HepG2 (cell line): ENCODE measurements at regions not wholly inside any gene's neighbourhood (a gene's known extent, or its start where the extent isn't known, plus 50 kb on each side); places are given as distances from the start of the nearest gene placed in this dataset.

Source experiments
- ATAC-seq: fragments of 200-7000 bp; cut with Tn5 transposase; 3 replicates; pipeline ENCODE4 v1.9.1; 2020; ENCODE audit warnings: mild to moderate bottlenecking, moderate library complexity
- BruUV-seq: library from RNA; stranded (reverse); fragments of 400-500 nt; replicated peaks from 2 replicates; lab custom pipeline; 2021; lab: Mats Ljungman, UMichigan
- CTCF ChIA-PET: fragments of 300-600 bp; formaldehyde crosslinking; extraction: SDS; loops from one replicate; lab custom pipeline; 2021; ENCODE audit warnings: low total read pairs, inconsistent platforms, low intra/inter-chr PET ratio; lab: Yijun Ruan, JAX
- POLR2A ChIA-PET: fragments of 350-600 bp; sonication (Branson Sonifier 250); formaldehyde crosslinking; loops from one replicate; lab custom pipeline; 2020; ENCODE audit warnings: antibody characterized with exemption, inconsistent platforms; lab: Yijun Ruan, JAX
- DNase-seq: peaks from one replicate; pipeline ENCODE4 v3.0.0-alpha.2; 2015; ENCODE audit warnings: low spot score
- FAIRE-seq: peaks from 3 replicates; lab custom pipeline; 2011; peaks lifted over from hg19 to GRCh38; lab: Jason Lieb, UNC
- H2AFZ ChIP-seq: one replicate; pipeline ENCODE4 v1.6.1; 2011; ENCODE audit warnings: low read length, inconsistent platforms
- H3K27ac ChIP-seq: fragments of 300-600 bp; 3 replicates; pipeline ENCODE4 v1.8.0; 2011; ENCODE audit warnings: mixed run types, mild to moderate bottlenecking, mixed read lengths, low read length, inconsistent platforms; ENCODE audit not compliant: insufficient read depth; ENCODE audit errors: extremely low read length
- H3K27me3 ChIP-seq, 2 experiments: fragments of 200-600 bp in 1 of 2; 2 replicates in 1 of 2; 3 replicates in 1 of 2; pipeline versions ENCODE4 v1.6.0 to v1.8.0; 2011; ENCODE audit warnings: low read length in 2 of 2, mild to moderate bottlenecking in 2 of 2, moderate library complexity in 2 of 2, inconsistent platforms in 1 of 2; ENCODE audit not compliant: insufficient read depth in 2 of 2, control insufficient read depth in 1 of 2
- H3K36me3 ChIP-seq, 2 experiments: fragments of 200-600 bp in 1 of 2; replicated peaks in 1 of 2; 2 replicates in 1 of 2; 3 replicates in 1 of 2; pipeline versions ENCODE4 v1.5.1 to v1.8.0; 2011; ENCODE audit warnings: low read length in 2 of 2, inconsistent platforms in 1 of 2; ENCODE audit not compliant: insufficient read depth in 2 of 2, control insufficient read depth in 1 of 2
- H3K4me1 ChIP-seq: 2 replicates; pipeline ENCODE4 v1.5.1; 2012; ENCODE audit warnings: low read length, inconsistent platforms; ENCODE audit not compliant: insufficient read depth
- H3K4me2 ChIP-seq: 2 replicates; pipeline ENCODE4 v1.6.0; 2011; ENCODE audit warnings: low read depth, low read length, inconsistent platforms
- H3K4me3 ChIP-seq, 3 experiments: fragments of 200-600 bp in 1 of 3; sonication (generic), shearing (Covaris generic) in 1 of 3; replicated peaks in 1 of 3; 2 replicates each; pipeline ENCODE4 v1.5.1; 2011 to 2016; ENCODE audit warnings: low read length in 3 of 3, inconsistent platforms in 2 of 3, low read depth in 2 of 3, mild to moderate bottlenecking in 2 of 3, control low read depth in 1 of 3, mixed read lengths in 1 of 3; ENCODE audit not compliant: insufficient read depth in 1 of 3
- H3K79me2 ChIP-seq: one replicate; pipeline ENCODE4 v1.6.1; 2011; ENCODE audit warnings: low read length, inconsistent platforms; ENCODE audit not compliant: insufficient read depth
- H3K9ac ChIP-seq: 2 replicates; pipeline ENCODE4 v1.6.0; 2011; ENCODE audit warnings: mild to moderate bottlenecking, low read depth, low read length, inconsistent platforms; ENCODE audit not compliant: insufficient read depth
- H3K9me3 ChIP-seq: 2 replicates; pipeline ENCODE4 v1.5.1; 2012; ENCODE audit warnings: mild to moderate bottlenecking, low read length
- H4K20me1 ChIP-seq: 2 replicates; pipeline ENCODE4 v1.6.0; 2011; ENCODE audit warnings: inconsistent platforms, mild to moderate bottlenecking, low read length, moderate library complexity; ENCODE audit not compliant: insufficient read depth
- KLF6 ChIP-seq: IDR thresholded peaks from 2 replicates; pipeline ENCODE4 v1.8.0; 2016; ENCODE audit warnings: missing biosample characterization, missing genetic modification reagents
- KMT2B ChIP-seq: IDR thresholded peaks from 2 replicates; pipeline ENCODE4 v1.6.1; 2016; ENCODE audit warnings: missing genetic modification reagents, missing compliant biosample characterization
- MATR3 ChIP-seq: sonication (generic); formaldehyde crosslinking; IDR thresholded peaks from 2 replicates; pipeline ENCODE4 v1.4.0; 2020; ENCODE audit warnings: missing genetic modification reagents
- MYNN ChIP-seq: sonication (generic); formaldehyde crosslinking; IDR thresholded peaks from 2 replicates; pipeline ENCODE4 v1.4.0; 2020; ENCODE audit warnings: mild to moderate bottlenecking, low read depth, missing genetic modification reagents
- PAWR ChIP-seq: sonication (generic); formaldehyde crosslinking; IDR thresholded peaks from 2 replicates; pipeline ENCODE4 v1.4.0; 2020; ENCODE audit warnings: missing genetic modification reagents, mild to moderate bottlenecking, borderline replicate concordance
- RNF2 ChIP-seq: fragments of 450-650 bp; conservative IDR thresholded peaks from 2 replicates; pipeline ENCODE4 v1.6.1; 2016; ENCODE audit warnings: low read depth
- SETDB1 ChIP-seq: sonication (generic); formaldehyde crosslinking; IDR thresholded peaks from 2 replicates; pipeline ENCODE4 v1.5.1; 2020; ENCODE audit warnings: missing genetic modification reagents, mild to moderate bottlenecking, borderline replicate concordance
- XBP1 ChIP-seq: sonication (generic); formaldehyde crosslinking; IDR thresholded peaks from 2 replicates; pipeline ENCODE4 v1.5.0; 2020; ENCODE audit warnings: missing genetic modification reagents
- ZNF101 ChIP-seq: sonication (generic); formaldehyde crosslinking; IDR thresholded peaks from 2 replicates; pipeline ENCODE4 v1.4.0; 2020; ENCODE audit warnings: mild to moderate bottlenecking, low read depth, missing genetic modification reagents, borderline replicate concordance
- ZNF136 ChIP-seq: sonication (generic); formaldehyde crosslinking; IDR thresholded peaks from 2 replicates; pipeline ENCODE4 v1.8.1; 2022; ENCODE audit warnings: low read depth, mild to moderate bottlenecking, moderate library complexity, missing genetic modification reagents
- ZNF138 ChIP-seq: sonication (generic); formaldehyde crosslinking; IDR thresholded peaks from 2 replicates; pipeline ENCODE4 v1.5.0; 2020; ENCODE audit warnings: mild to moderate bottlenecking, low read depth, missing genetic modification reagents
- ZNF446 ChIP-seq: sonication (generic); formaldehyde crosslinking; IDR thresholded peaks from 2 replicates; pipeline ENCODE4 v1.5.0; 2020; ENCODE audit warnings: mild to moderate bottlenecking, missing genetic modification reagents
- ZNF775 ChIP-seq: sonication (generic); formaldehyde crosslinking; IDR thresholded peaks from 2 replicates; pipeline ENCODE4 v1.4.0; 2020; ENCODE audit warnings: missing genetic modification reagents, mild to moderate bottlenecking, moderate library complexity, borderline replicate concordance
- ZSCAN30 ChIP-seq: sonication (generic); formaldehyde crosslinking; IDR thresholded peaks from 2 replicates; pipeline ENCODE4 v1.5.0; 2020; ENCODE audit warnings: mild to moderate bottlenecking, missing genetic modification reagents
- WGBS: methylation state at CpG from one replicate; pipeline ENCODE4 v1.1.6; 2017; ENCODE audit warnings: low lambda C conversion rate; 5-methylcytosine and 5-hydroxymethylcytosine counted together
- in situ Hi-C: cut with HindIII; loops from 2 replicates; pipeline ENCODE4 v1.10.0; 2017; ENCODE audit warnings: low pct_unique_long_range_greater_than_20kb; ENCODE audit not compliant: extremely low pct_ligation_motif_present
- intact Hi-C: fragments of 100-400 bp; cut with micrococcal nuclease; formaldehyde crosslinking; loops from one replicate; pipeline ENCODE4 v1.10.0; 2022; ENCODE audit not compliant: unreplicated experiment
- TF ChIP-seq, protein P1 (sequence below): sonication (generic); formaldehyde crosslinking; IDR thresholded peaks from 2 replicates; pipeline ENCODE4 v1.4.0; 2020; ENCODE audit warnings: mild to moderate bottlenecking, missing genetic modification reagents, borderline replicate concordance
- TF ChIP-seq, protein P2 (sequence below): sonication (generic); formaldehyde crosslinking; IDR thresholded peaks from 2 replicates; pipeline ENCODE4 v1.4.0; 2020; ENCODE audit warnings: mild to moderate bottlenecking, low read depth, missing genetic modification reagents
- TF ChIP-seq, protein P3 (sequence below): sonication (generic); formaldehyde crosslinking; IDR thresholded peaks from 2 replicates; pipeline ENCODE4 v1.5.0; 2020; ENCODE audit warnings: missing genetic modification reagents
- TF ChIP-seq, protein P4 (sequence below): IDR thresholded peaks from 2 replicates; pipeline ENCODE4 v1.6.1; 2016; ENCODE audit warnings: missing genetic modification reagents, missing compliant biosample characterization

DNA sequence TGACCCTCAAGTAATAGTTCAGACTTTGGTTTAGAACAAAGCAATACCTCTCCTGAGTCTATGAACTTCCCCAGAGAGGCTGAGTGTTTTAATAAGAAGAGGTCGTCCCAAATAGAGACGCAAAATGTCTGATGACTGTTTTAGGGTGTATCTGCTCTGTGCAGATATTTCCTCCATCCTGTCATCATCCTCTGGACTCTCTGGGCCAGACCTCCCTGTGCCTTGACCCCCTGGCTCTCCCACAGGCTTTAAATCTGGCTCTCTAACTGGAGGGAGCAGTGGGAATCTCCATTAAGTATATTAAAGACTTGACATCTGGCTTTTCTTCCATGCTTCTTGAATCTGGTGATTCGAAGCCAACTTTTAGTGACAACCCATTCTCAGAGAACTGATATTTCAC lies 633.3 kb downstream of the INHBA start:
- H4K20me1 ChIP-seq, result no peaks in the 10 kb centered on the region
- no peak overlapping the region for H3K4me2 ChIP-seq
- no peak for DNase-seq
- H3K27ac ChIP-seq, result no peak overlapping the region
- H2AFZ ChIP-seq, result no peak overlapping the region
- BruUV-seq, result no TSS peak
- POLR2A ChIA-PET, result no interaction called here
- no peak for ATAC-seq
- H3K4me3 ChIP-seq, result no peak overlapping the region
- no peak for FAIRE-seq
- no peaks in the 10 kb centered on the region for H3K9me3 ChIP-seq
- CTCF ChIA-PET, result no interaction called here
- no peak overlapping the region for H3K9ac ChIP-seq
- no peaks in the 10 kb centered on the region for H3K79me2 ChIP-seq
- H3K27me3 ChIP-seq, result no peaks in the 10 kb centered on the region
- no peaks in the 10 kb centered on the region for H3K4me1 ChIP-seq
- no peak for TF ChIP-seq MATR3
- TF ChIP-seq MYNN (CRISPR knock-in tag), result no peak
- no peak for TF ChIP-seq ZSCAN30 (CRISPR knock-in tag)
- TF ChIP-seq, protein P1, sequence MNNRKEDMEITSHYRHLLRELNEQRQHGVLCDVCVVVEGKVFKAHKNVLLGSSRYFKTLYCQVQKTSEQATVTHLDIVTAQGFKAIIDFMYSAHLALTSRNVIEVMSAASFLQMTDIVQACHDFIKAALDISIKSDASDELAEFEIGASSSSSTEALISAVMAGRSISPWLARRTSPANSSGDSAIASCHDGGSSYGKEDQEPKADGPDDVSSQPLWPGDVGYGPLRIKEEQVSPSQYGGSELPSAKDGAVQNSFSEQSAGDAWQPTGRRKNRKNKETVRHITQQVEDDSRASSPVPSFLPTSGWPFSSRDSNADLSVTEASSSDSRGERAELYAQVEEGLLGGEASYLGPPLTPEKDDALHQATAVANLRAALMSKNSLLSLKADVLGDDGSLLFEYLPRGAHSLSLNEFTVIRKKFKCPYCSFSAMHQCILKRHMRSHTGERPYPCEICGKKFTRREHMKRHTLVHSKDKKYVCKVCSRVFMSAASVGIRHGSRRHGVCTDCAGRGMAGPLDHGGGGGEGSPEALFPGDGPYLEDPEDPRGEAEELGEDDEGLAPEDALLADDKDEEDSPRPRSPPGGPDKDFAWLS (CRISPR knock-in tag), result no peak
- TF ChIP-seq PAWR (CRISPR knock-in tag), result no peak
- no peak for TF ChIP-seq ZNF138 (CRISPR knock-in tag)
- no peak for TF ChIP-seq KLF6 (CRISPR knock-in tag)
- TF ChIP-seq ZNF775 (CRISPR knock-in tag), result no peak
- H3K36me3 ChIP-seq, result no peaks in the 10 kb centered on the region
- 36% methylated on average over 3 of the region's 3 CpGs for WGBS
- in situ Hi-C loops (no loop called here), intact Hi-C loops (no loop called here)

DNA sequence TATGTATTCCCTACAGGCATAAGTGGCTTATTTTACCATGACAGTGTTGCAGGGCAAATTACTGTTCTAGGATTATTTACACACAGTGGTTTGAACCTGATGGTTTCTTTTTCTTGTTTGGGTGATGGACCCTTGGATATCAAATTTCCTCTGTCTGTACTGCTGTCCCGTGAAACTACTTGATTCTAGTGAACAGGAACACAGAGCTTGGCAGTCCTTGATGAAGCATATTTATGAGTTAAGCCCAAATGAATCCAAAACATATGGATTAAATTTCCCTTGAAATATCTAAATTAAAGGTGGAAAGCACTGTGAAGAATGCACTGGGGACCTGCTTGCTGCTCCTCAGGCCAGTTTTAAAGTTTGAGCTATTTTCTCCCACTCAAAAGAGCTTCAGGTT lies 635.3 kb downstream of the INHBA start:
- BruUV-seq, result no TSS peak
- no peaks in the 10 kb centered on the region for H3K4me1 ChIP-seq
- H3K9me3 ChIP-seq, result no peaks in the 10 kb centered on the region
- H3K4me3 ChIP-seq, result no peak overlapping the region
- no peaks in the 10 kb centered on the region for H3K79me2 ChIP-seq
- in situ Hi-C loops (no loop called here), intact Hi-C loops (no loop called here)
- CTCF ChIA-PET, result no interaction called here
- H3K9ac ChIP-seq, result no peak overlapping the region
- H2AFZ ChIP-seq, result no peak overlapping the region
- FAIRE-seq, result no peak
- H4K20me1 ChIP-seq, result no peaks in the 10 kb centered on the region
- WGBS, result 0% methylated on average over 1 of the region's 1 CpG
- H3K36me3 ChIP-seq, result no peaks in the 10 kb centered on the region
- no peaks in the 10 kb centered on the region for H3K27me3 ChIP-seq
- ATAC-seq, result no peak
- H3K4me2 ChIP-seq, result no peak overlapping the region
- POLR2A ChIA-PET, result no interaction called here
- no peak for DNase-seq
- H3K27ac ChIP-seq, result no peak overlapping the region
- no peak for TF ChIP-seq SETDB1
- no peak for TF ChIP-seq KMT2B (CRISPR knock-in tag)
- TF ChIP-seq, protein P2, sequence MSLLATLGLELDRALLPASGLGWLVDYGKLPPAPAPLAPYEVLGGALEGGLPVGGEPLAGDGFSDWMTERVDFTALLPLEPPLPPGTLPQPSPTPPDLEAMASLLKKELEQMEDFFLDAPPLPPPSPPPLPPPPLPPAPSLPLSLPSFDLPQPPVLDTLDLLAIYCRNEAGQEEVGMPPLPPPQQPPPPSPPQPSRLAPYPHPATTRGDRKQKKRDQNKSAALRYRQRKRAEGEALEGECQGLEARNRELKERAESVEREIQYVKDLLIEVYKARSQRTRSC (CRISPR knock-in tag), result no peak
- TF ChIP-seq RNF2, result no peak
- TF ChIP-seq XBP1, result no peak
- TF ChIP-seq ZNF446 (CRISPR knock-in tag), result no peak
- no peak for TF ChIP-seq ZNF136
- TF ChIP-seq, protein P3, sequence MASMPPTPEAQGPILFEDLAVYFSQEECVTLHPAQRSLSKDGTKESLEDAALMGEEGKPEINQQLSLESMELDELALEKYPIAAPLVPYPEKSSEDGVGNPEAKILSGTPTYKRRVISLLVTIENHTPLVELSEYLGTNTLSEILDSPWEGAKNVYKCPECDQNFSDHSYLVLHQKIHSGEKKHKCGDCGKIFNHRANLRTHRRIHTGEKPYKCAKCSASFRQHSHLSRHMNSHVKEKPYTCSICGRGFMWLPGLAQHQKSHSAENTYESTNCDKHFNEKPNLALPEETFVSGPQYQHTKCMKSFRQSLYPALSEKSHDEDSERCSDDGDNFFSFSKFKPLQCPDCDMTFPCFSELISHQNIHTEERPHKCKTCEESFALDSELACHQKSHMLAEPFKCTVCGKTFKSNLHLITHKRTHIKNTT, result no peak
- no peak for TF ChIP-seq ZNF101 (CRISPR knock-in tag)
- TF ChIP-seq, protein P4, sequence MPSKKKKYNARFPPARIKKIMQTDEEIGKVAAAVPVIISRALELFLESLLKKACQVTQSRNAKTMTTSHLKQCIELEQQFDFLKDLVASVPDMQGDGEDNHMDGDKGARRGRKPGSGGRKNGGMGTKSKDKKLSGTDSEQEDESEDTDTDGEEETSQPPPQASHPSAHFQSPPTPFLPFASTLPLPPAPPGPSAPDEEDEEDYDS (CRISPR knock-in tag), result no peak
